Liver (tissue), 3 donors: ENCODE measurements at regions not wholly inside any gene's neighbourhood (a gene's known extent, or its start where the extent isn't known, plus 50 kb on each side); places are given as distances from the start of the nearest gene placed in this dataset.

Source experiments
- CTCF ChIP-seq: fragments of 150-350 bp; IDR thresholded peaks from 2 replicates; pipeline ENCODE4 v1.5.1; 2017; ENCODE audit warnings: improper control_type of control experiment, low read depth, low read length; ENCODE audit not compliant: missing input control
- EGR1 ChIP-seq, 2 donors: IDR thresholded peaks; 2 replicates each; pipeline ENCODE4 v1.6.1; 2016 to 2018; ENCODE audit warnings: antibody characterized with exemption in 2 of 2, low read depth in 2 of 2
- HNF4A ChIP-seq, 2 donors: conservative IDR thresholded peaks; 2 replicates each; pipeline ENCODE4 v1.6.1; 2016; ENCODE audit warnings: antibody characterized with exemption in 2 of 2, mild to moderate bottlenecking in 2 of 2
- REST ChIP-seq: IDR thresholded peaks from 2 replicates; pipeline ENCODE4 v1.6.1; 2016; ENCODE audit warnings: antibody characterized with exemption, mild to moderate bottlenecking
- ZBTB33 ChIP-seq: IDR thresholded peaks from 2 replicates; pipeline ENCODE4 v1.6.1; 2016; ENCODE audit warnings: antibody characterized with exemption
- donor health status: healthy.
- donor health status: healthy.

GRCh38 chr4:18166925-18167324 lies 145.4 kb upstream of the LCORL start:
- no peak for TF ChIP-seq REST
- TF ChIP-seq CTCF: no peak
- TF ChIP-seq HNF4A (conservative IDR thresholded peaks at IDR 0.05): no peak
- TF ChIP-seq EGR1 (IDR thresholded peaks at IDR 0.05; ENCODE audit: low read depth in 2 of 2): no peak
- TF ChIP-seq ZBTB33: no peak
